Neural cell (in vitro differentiated cells): ENCODE measurements at regions not wholly inside any gene's neighbourhood (a gene's known extent, or its start where the extent isn't known, plus 50 kb on each side); places are given as distances from the start of the nearest gene placed in this dataset.

ENCODE experiments used
- CTCF ChIP-seq: fragments of 450-650 bp; IDR thresholded peaks from 2 replicates; pipeline ENCODE4 v1.5.1; 2014; ENCODE audit warnings: antibody characterized with exemption, mild to moderate bottlenecking, moderate library complexity; ENCODE audit not compliant: poor library complexity, severe bottlenecking
- EZH2 ChIP-seq: fragments of 200-600, 300-800 bp; shearing (Covaris generic), sonication (generic); IDR thresholded peaks from 2 replicates; pipeline ENCODE4 v1.6.1; 2014; ENCODE audit warnings: antibody characterized with exemption, low read length, borderline replicate concordance, mild to moderate bottlenecking; ENCODE audit not compliant: insufficient read depth, poor library complexity, severe bottlenecking
- RAD21 ChIP-seq: fragments of 450-650 bp; conservative IDR thresholded peaks from 2 replicates; pipeline ENCODE4 v1.6.1; 2014; ENCODE audit warnings: antibody characterized with exemption, mild to moderate bottlenecking, moderate library complexity

GRCh38 chrX:1700757-1701156 lies 85.9 kb downstream of the ASMT start:
- TF ChIP-seq EZH2 (no peak), RAD21 (no peak), CTCF (no peak)
